Coronary artery (tissue), 2 donors: ENCODE measurements at regions not wholly inside any gene's neighbourhood (a gene's known extent, or its start where the extent isn't known, plus 50 kb on each side); places are given as distances from the start of the nearest gene placed in this dataset.

Experiments used
- DNase-seq: peaks from one replicate; pipeline ENCODE4 v3.0.0-alpha.2; 2017; ENCODE audit warnings: low spot score
- H3K27ac ChIP-seq, 2 donors: fragments of 200-600 bp; sonication (generic); one replicate each; pipeline ENCODE4 v1.5.1; 2016 to 2019
- H3K4me3 ChIP-seq: fragments of 200-600 bp; sonication (generic); 2 replicates; pipeline ENCODE4 v1.5.1; 2016; ENCODE audit warnings: mild to moderate bottlenecking, moderate library complexity
- TF ChIP-seq, protein P1 (sequence below): fragments of 200-600 bp; sonication (generic); IDR thresholded peaks from one replicate; pipeline ENCODE4 v1.5.1; 2019; ENCODE audit warnings: antibody characterized with exemption

DNA sequence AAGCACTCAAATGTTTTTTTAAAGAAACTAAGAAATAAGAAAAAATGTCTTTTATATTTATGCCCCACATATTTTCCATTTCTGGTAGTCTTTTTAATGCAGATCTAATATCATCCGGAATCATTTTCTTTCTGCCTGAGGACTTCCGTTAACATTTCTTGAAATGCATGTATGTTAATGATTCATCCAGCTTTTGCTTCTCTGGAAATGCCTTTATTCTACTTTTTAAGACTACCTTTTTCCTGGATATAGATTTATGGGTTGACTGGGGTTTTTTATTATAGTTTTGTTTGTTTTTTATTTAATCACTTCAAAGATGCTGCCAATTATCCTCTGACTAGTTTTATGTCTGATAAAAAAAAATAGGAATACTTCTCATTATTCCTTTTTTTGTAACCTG is 57.1 kb upstream of the LDLRAD3 start:
- DNase-seq: no peak
- no peak overlapping the region for H3K4me3 ChIP-seq
- TF ChIP-seq, protein P1, sequence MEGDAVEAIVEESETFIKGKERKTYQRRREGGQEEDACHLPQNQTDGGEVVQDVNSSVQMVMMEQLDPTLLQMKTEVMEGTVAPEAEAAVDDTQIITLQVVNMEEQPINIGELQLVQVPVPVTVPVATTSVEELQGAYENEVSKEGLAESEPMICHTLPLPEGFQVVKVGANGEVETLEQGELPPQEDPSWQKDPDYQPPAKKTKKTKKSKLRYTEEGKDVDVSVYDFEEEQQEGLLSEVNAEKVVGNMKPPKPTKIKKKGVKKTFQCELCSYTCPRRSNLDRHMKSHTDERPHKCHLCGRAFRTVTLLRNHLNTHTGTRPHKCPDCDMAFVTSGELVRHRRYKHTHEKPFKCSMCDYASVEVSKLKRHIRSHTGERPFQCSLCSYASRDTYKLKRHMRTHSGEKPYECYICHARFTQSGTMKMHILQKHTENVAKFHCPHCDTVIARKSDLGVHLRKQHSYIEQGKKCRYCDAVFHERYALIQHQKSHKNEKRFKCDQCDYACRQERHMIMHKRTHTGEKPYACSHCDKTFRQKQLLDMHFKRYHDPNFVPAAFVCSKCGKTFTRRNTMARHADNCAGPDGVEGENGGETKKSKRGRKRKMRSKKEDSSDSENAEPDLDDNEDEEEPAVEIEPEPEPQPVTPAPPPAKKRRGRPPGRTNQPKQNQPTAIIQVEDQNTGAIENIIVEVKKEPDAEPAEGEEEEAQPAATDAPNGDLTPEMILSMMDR: no peak
- H3K27ac ChIP-seq: no peak overlapping the region

DNA sequence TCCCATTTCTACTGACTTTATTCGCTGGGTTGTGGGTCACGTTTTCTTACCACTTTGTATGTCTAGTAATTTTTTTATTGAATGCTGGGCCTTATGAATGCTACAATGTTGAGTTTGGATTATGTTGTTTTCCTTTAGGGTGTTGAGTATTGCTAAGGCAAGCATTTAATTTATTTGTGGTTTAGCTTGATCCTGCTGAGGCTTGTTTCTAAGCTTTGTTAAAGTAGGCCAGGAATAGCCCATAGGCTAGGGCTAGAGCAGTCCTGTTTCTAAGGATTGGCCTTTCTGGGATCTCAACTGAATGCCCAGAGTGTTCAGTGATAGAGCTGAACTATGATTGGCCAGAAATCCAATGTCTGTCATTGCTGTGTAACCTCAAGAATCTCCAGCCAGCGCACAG is 56.1 kb upstream of the LDLRAD3 start:
- Histone ChIP-seq H3K27ac (no peak overlapping the region), H3K4me3 (no peak overlapping the region)
- TF ChIP-seq, protein P1: no peak
- DNase-seq: no peak

DNA sequence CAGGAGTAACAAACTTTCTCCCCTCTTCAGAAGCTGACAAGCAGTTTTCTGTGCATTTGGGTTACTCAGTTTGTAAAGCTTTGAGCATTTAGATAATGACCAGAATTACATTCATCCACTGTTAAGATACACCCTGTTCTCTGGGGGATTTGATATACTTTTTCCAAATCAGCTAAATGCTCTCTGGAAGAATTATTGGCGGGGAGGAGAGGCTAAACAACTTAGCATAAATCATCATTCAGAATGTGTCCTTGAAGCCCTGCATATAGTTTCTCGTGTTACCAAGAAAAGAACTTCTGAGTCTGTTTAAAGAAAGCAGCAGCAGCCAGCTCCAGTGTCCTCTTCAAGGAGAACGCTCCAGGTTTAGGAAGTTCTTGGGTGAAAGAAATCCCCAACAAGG is 54.9 kb upstream of the LDLRAD3 start:
- Histone ChIP-seq H3K4me3 (no peak overlapping the region), H3K27ac (no peak overlapping the region)
- TF ChIP-seq, protein P1: no peak
- no peak for DNase-seq

DNA sequence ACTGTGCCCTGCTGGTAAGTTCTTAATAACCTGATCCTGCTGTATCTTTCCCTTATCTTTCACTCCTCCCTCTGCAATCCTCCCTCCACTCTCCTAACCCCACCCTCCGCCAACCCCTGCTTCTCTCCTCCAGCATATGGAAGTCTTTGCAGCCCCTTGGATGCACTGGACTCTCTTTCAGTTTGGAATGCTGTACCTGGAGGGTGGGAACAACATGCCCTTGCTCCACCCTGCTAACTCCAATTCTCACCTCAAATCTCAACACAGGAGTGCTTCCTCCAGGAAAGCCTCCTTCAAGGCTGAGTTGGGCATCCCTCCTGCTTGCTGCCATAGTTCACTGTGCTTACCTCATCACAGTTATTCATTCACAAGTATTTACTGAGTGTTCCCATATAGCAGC is 52.8 kb upstream of the LDLRAD3 start:
- Histone ChIP-seq H3K4me3 (no peak overlapping the region), H3K27ac (no peak overlapping the region)
- TF ChIP-seq, protein P1: no peak
- no peak for DNase-seq

DNA sequence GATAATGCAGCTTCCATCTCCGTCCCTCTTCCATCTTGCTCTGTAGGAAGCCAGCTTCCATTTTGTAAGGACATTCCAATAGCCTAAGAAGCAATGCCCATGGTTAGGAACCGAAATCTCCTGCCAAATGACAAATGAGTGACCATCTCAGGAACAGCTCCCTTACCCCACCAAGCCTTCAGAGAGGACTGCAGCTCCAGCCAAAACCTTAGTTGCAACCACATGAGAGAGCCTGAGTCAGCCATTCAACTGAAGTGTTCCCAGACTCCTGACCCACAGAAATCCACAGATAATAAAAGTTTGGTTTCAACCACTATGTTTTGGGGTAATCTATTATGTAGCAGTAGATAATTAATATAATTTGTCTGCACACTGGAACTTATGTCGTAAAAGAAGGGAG is 51.7 kb upstream of the LDLRAD3 start:
- Histone ChIP-seq H3K4me3 (no peak overlapping the region), H3K27ac (no peak overlapping the region)
- no peak for DNase-seq
- TF ChIP-seq, protein P1: no peak

DNA sequence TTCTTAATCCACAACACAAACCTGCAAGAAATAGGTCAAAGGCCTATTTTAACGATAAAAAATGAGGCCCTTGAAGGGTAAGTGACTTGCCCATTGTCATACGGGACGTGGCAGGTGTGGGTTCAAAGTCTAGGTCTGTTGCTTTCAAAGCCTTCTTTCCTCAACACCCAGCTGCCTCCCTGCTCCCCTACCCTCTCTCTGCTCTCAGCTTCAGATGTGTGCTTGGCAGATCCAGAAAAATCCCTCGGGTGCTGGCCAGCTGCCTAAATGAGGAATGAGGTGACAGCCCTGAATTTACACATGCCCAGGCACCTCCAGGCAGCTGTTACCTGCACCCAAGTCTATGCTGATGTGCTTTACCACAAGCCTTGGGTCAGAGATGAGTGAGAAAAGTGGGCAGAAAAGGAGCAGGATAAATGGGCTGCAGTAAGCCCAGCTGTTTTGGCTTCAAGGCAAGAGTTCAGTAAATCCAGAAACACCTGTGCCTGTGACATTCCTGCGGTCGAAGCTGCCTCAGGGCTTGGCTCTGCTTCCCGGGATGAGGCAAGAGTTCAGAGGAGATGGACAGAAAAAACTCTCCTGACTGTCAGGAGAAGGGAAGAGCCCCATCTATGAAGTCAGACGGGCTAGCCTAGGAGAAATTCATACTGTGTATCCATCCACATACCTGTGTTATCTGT is 49.9 kb upstream of the LDLRAD3 start:
- TF ChIP-seq, protein P1: no peak
- Histone ChIP-seq H3K4me3 (no peak overlapping the region), H3K27ac (no peak overlapping the region)
- no peak for DNase-seq
